Trophoblast cell (in vitro differentiated cells and primary cell): ENCODE measurements at regions not wholly inside any gene's neighbourhood (a gene's known extent, or its start where the extent isn't known, plus 50 kb on each side); places are given as distances from the start of the nearest gene placed in this dataset.

Experiments
- DNase-seq, 2 donors: peaks; one replicate each; pipeline ENCODE4 v3.0.0-alpha.2; 2016
- H2AFZ ChIP-seq: 2 replicates; pipeline ENCODE4 v1.6.1; 2013; ENCODE audit warnings: low read length, moderate library complexity, mild to moderate bottlenecking; ENCODE audit not compliant: insufficient read depth, poor library complexity
- H2AK5ac ChIP-seq: 2 replicates; pipeline ENCODE4 v1.6.1; 2013; ENCODE audit warnings: mild to moderate bottlenecking, low read length
- H2BK120ac ChIP-seq: 2 replicates; pipeline ENCODE4 v1.6.1; 2013; ENCODE audit warnings: low read length, mild to moderate bottlenecking, moderate library complexity; ENCODE audit not compliant: insufficient read depth, poor library complexity
- H2BK12ac ChIP-seq: 2 replicates; pipeline ENCODE4 v1.6.1; 2013; ENCODE audit warnings: mild to moderate bottlenecking, low read length, moderate library complexity
- H2BK5ac ChIP-seq: 2 replicates; pipeline ENCODE4 v1.6.1; 2013; ENCODE audit warnings: low read length, low read depth, moderate library complexity, mild to moderate bottlenecking; ENCODE audit not compliant: poor library complexity
- H3K14ac ChIP-seq: 2 replicates; pipeline ENCODE4 v1.6.1; 2013; ENCODE audit warnings: mild to moderate bottlenecking, low read length
- H3K18ac ChIP-seq: 2 replicates; pipeline ENCODE4 v1.6.1; 2013; ENCODE audit warnings: mild to moderate bottlenecking, low read length
- H3K23ac ChIP-seq: 2 replicates; pipeline ENCODE4 v1.6.1; 2013; ENCODE audit warnings: low read length
- H3K27ac ChIP-seq: 2 replicates; pipeline ENCODE4 v1.5.1; 2013; ENCODE audit warnings: low read depth, mild to moderate bottlenecking, inconsistent platforms, low read length, moderate library complexity
- H3K27me3 ChIP-seq: 2 replicates; pipeline ENCODE4 v1.6.1; 2013; ENCODE audit warnings: inconsistent platforms, mild to moderate bottlenecking, low read length, moderate library complexity; ENCODE audit not compliant: insufficient read depth
- H3K36me3 ChIP-seq, 2 experiments: 1 replicate in 1 of 2; 2 replicates in 1 of 2; pipeline ENCODE4 v1.6.1; 2013; ENCODE audit warnings: low read length in 2 of 2, mild to moderate bottlenecking in 2 of 2, moderate library complexity in 1 of 2; ENCODE audit not compliant: insufficient read depth in 2 of 2, control insufficient read depth in 1 of 2
- H3K4ac ChIP-seq: 2 replicates; pipeline ENCODE4 v1.6.1; 2013; ENCODE audit warnings: low read depth, mild to moderate bottlenecking, low read length, moderate library complexity
- H3K4me1 ChIP-seq, 2 experiments: 1 replicate in 1 of 2; 2 replicates in 1 of 2; pipeline ENCODE4 v1.6.1; 2013; ENCODE audit warnings: low read length in 2 of 2, mild to moderate bottlenecking in 2 of 2, moderate library complexity in 1 of 2; ENCODE audit not compliant: insufficient read depth in 2 of 2, control insufficient read depth in 1 of 2
- H3K4me2 ChIP-seq: 2 replicates; pipeline ENCODE4 v1.6.1; 2013; ENCODE audit warnings: inconsistent platforms, mild to moderate bottlenecking, low read length, moderate library complexity
- H3K4me3 ChIP-seq: 2 replicates; pipeline ENCODE4 v1.5.1; 2013; ENCODE audit warnings: mild to moderate bottlenecking, low read depth, low read length, inconsistent platforms
- H3K79me1 ChIP-seq: one replicate; pipeline ENCODE4 v1.6.1; 2013; ENCODE audit warnings: low read length
- H3K79me2 ChIP-seq: 2 replicates; pipeline ENCODE4 v1.6.1; 2013; ENCODE audit warnings: low read length, mild to moderate bottlenecking; ENCODE audit not compliant: control insufficient read depth, insufficient read depth, poor library complexity
- H3K9ac ChIP-seq: 2 replicates; pipeline ENCODE4 v1.6.1; 2013; ENCODE audit warnings: mild to moderate bottlenecking, low read length
- H3K9me3 ChIP-seq: 2 replicates; pipeline ENCODE4 v1.6.1; 2013; ENCODE audit warnings: low read depth, mild to moderate bottlenecking, control low read depth, inconsistent platforms, low read length; ENCODE audit not compliant: insufficient read depth
- H4K12ac ChIP-seq: 2 replicates; pipeline ENCODE4 v1.6.1; 2013; ENCODE audit warnings: low read depth, mild to moderate bottlenecking, low read length, moderate library complexity
- H4K8ac ChIP-seq: 2 replicates; pipeline ENCODE4 v1.6.1; 2013; ENCODE audit warnings: low read depth, mild to moderate bottlenecking, low read length, moderate library complexity
- H4K91ac ChIP-seq: one replicate; pipeline ENCODE4 v1.6.1; 2013; ENCODE audit warnings: low read depth, mild to moderate bottlenecking, low read length, moderate library complexity
- WGBS: extraction: QIAGEN DNeasy Blood & Tissue Kit; methylation state at CpG from one replicate; pipeline ENCODE4 v1.1.7; 2013; ENCODE audit warnings: missing lambda C conversion rate; ENCODE audit not compliant: insufficient read length, insufficient coverage; ENCODE audit errors: extremely low coverage; 5-methylcytosine and 5-hydroxymethylcytosine counted together

- WGBS: no CpG with 5 or more reads among the region's 25 CpGs
- H4K91ac ChIP-seq: no peak overlapping the region
Measured at GRCh38 chr10:130493446-130494145, 357.4 kb downstream of the GLRX3 start.

GRCh38 chr10:130495116-130495862 lies 359.1 kb downstream of the GLRX3 start:
- H2AK5ac ChIP-seq: no peak overlapping the region
- H3K4ac ChIP-seq: no peak overlapping the region

More at GRCh38 chr10:130493446-130494145, 357.4 kb downstream of the GLRX3 start:
- H3K4me1 ChIP-seq: peaks cover 16 to 24% of the 10 kb centered on the region in 2 experiments
- no peak overlapping the region for H3K9ac ChIP-seq
- H3K27me3 ChIP-seq: no peaks in the 10 kb centered on the region
- H3K23ac ChIP-seq: no peak overlapping the region
- H3K4me2 ChIP-seq: no peak overlapping the region
- no peak overlapping the region for H2AFZ ChIP-seq
- H3K79me2 ChIP-seq: no peaks in the 10 kb centered on the region
- H3K27ac ChIP-seq: no peak overlapping the region
- H2BK12ac ChIP-seq: no peak overlapping the region
- H3K4ac ChIP-seq: no peak overlapping the region
- H3K4me3 ChIP-seq: no peak overlapping the region
- H2BK120ac ChIP-seq: no peak overlapping the region
- no peaks in the 10 kb centered on the region for H3K9me3 ChIP-seq
- no peak overlapping the region for H3K14ac ChIP-seq
- H3K36me3 ChIP-seq: no peaks in the 10 kb centered on the region
- no peak overlapping the region for H4K8ac ChIP-seq
- no peak overlapping the region for H3K18ac ChIP-seq
- H2AK5ac ChIP-seq: no peak overlapping the region
- DNase-seq: peak; percentile 73 to 80
- H3K79me1 ChIP-seq: no peaks in the 10 kb centered on the region
- H4K12ac ChIP-seq: no peak overlapping the region
- H2BK5ac ChIP-seq: no peak overlapping the region

GRCh38 chr10:130495891-130496636 lies 359.9 kb downstream of the GLRX3 start:
- H4K91ac ChIP-seq: no peak overlapping the region
- no peak overlapping the region for H4K8ac ChIP-seq
- DNase-seq: peak in 1 of 2 donors; percentile 8
- H2BK12ac ChIP-seq: no peak overlapping the region
- no peak overlapping the region for H2BK5ac ChIP-seq
- no peak overlapping the region for H3K9ac ChIP-seq
- H3K4me3 ChIP-seq: no peak overlapping the region
- no peaks in the 10 kb centered on the region for H3K79me1 ChIP-seq
- no peak overlapping the region for H3K14ac ChIP-seq
- no peak overlapping the region for H2BK120ac ChIP-seq
- no peak overlapping the region for H3K18ac ChIP-seq
- H3K9me3 ChIP-seq: no peaks in the 10 kb centered on the region
- no peak overlapping the region for H3K4me2 ChIP-seq
- H2AK5ac ChIP-seq: no peak overlapping the region
- H3K23ac ChIP-seq: no peak overlapping the region
- H3K27me3 ChIP-seq: no peaks in the 10 kb centered on the region
- H3K36me3 ChIP-seq: no peaks in the 10 kb centered on the region
- no peak overlapping the region for H4K12ac ChIP-seq
- H3K4me1 ChIP-seq: peaks cover 10 to 14% of the 10 kb centered on the region in 2 experiments
- WGBS: no CpG with 5 or more reads among the region's 14 CpGs
- no peaks in the 10 kb centered on the region for H3K79me2 ChIP-seq
- H3K27ac ChIP-seq: no peak overlapping the region
- H3K4ac ChIP-seq: no peak overlapping the region
- no peak overlapping the region for H2AFZ ChIP-seq

More at GRCh38 chr10:130495116-130495862, 359.1 kb downstream of the GLRX3 start:
- H4K12ac ChIP-seq: no peak overlapping the region
- no peak overlapping the region for H2BK120ac ChIP-seq
- H3K23ac ChIP-seq: no peak overlapping the region
- H3K27ac ChIP-seq: no peak overlapping the region
- H3K36me3 ChIP-seq: no peaks in the 10 kb centered on the region
- H3K27me3 ChIP-seq: no peaks in the 10 kb centered on the region
- no peaks in the 10 kb centered on the region for H3K9me3 ChIP-seq
- DNase-seq: peak; percentile 58 to 69
- WGBS: no CpG with 5 or more reads among the region's 10 CpGs
- no peak overlapping the region for H4K91ac ChIP-seq
- H3K4me2 ChIP-seq: no peak overlapping the region
- no peak overlapping the region for H2BK5ac ChIP-seq
- H3K14ac ChIP-seq: no peak overlapping the region
- H3K79me2 ChIP-seq: no peaks in the 10 kb centered on the region
- H4K8ac ChIP-seq: no peak overlapping the region
- H3K79me1 ChIP-seq: no peaks in the 10 kb centered on the region
- H3K9ac ChIP-seq: no peak overlapping the region
- H2AFZ ChIP-seq: no peak overlapping the region
- no peak overlapping the region for H3K4me3 ChIP-seq
- H3K18ac ChIP-seq: no peak overlapping the region
- H2BK12ac ChIP-seq: no peak overlapping the region
- peaks cover 15 to 19% of the 10 kb centered on the region in 2 experiments for H3K4me1 ChIP-seq
